Keratinocyte (primary cell): ENCODE measurements at regions not wholly inside any gene's neighbourhood (a gene's known extent, or its start where the extent isn't known, plus 50 kb on each side); places are given as distances from the start of the nearest gene placed in this dataset.

Experiments
- DNase-seq: peaks from one replicate; pipeline ENCODE4 v3.0.0-alpha.2; 2011; ENCODE audit warnings: low read depth, missing footprints, low spot score
- FAIRE-seq: peaks from 2 replicates; lab custom pipeline; 2011; peaks lifted over from hg19 to GRCh38; lab: Jason Lieb, UNC
- H2AFZ ChIP-seq: 2 replicates; pipeline ENCODE4 v1.6.0; 2012; ENCODE audit warnings: low read length, control low read depth, inconsistent platforms; ENCODE audit not compliant: control insufficient read depth
- H3K27ac ChIP-seq: 2 replicates; pipeline ENCODE4 v1.5.1; 2011; ENCODE audit warnings: low read length; ENCODE audit not compliant: control insufficient read depth, insufficient read depth
- H3K27me3 ChIP-seq: 3 replicates; pipeline ENCODE4 v1.6.0; 2011; ENCODE audit warnings: low read length; ENCODE audit not compliant: control insufficient read depth, insufficient read depth; ENCODE audit errors: extremely low read depth
- H3K36me3 ChIP-seq, 2 experiments: 2 replicates in 1 of 2; 3 replicates in 1 of 2; pipeline ENCODE4 v1.5.1; 2011; ENCODE audit warnings: low read length in 2 of 2, mild to moderate bottlenecking in 1 of 2; ENCODE audit not compliant: control insufficient read depth in 2 of 2, insufficient read depth in 2 of 2; ENCODE audit errors: extremely low read depth in 1 of 2
- H3K4me1 ChIP-seq: 3 replicates; pipeline ENCODE4 v1.5.1; 2011; ENCODE audit warnings: low read length; ENCODE audit not compliant: control insufficient read depth, insufficient read depth; ENCODE audit errors: extremely low read depth
- H3K4me2 ChIP-seq: 3 replicates; pipeline ENCODE4 v1.6.0; 2011; ENCODE audit warnings: low read depth, low read length; ENCODE audit not compliant: control insufficient read depth, insufficient read depth; ENCODE audit errors: extremely low read depth
- H3K4me3 ChIP-seq, 3 experiments: fragments of 200-600 bp in 1 of 3; sonication (generic) in 1 of 3; 2 replicates in 2 of 3; 3 replicates in 1 of 3; pipeline ENCODE4 v1.5.1; 2011 to 2016; ENCODE audit warnings: low read length in 3 of 3, mild to moderate bottlenecking in 3 of 3, control low read depth in 2 of 3, inconsistent platforms in 1 of 3, low read depth in 1 of 3, mixed read lengths in 1 of 3, mixed run types in 1 of 3, moderate library complexity in 1 of 3; ENCODE audit not compliant: control insufficient read depth in 2 of 3, insufficient read depth in 2 of 3; ENCODE audit errors: extremely low read depth in 1 of 3
- H3K79me2 ChIP-seq: 2 replicates; pipeline ENCODE4 v1.6.0; 2012; ENCODE audit warnings: low read length; ENCODE audit not compliant: control insufficient read depth, insufficient read depth
- H3K9ac ChIP-seq: 3 replicates; pipeline ENCODE4 v1.6.0; 2011; ENCODE audit warnings: low read length; ENCODE audit not compliant: control insufficient read depth, insufficient read depth; ENCODE audit errors: extremely low read depth
- H3K9me1 ChIP-seq: 3 replicates; pipeline ENCODE4 v1.6.0; 2011; ENCODE audit warnings: low read length; ENCODE audit not compliant: control insufficient read depth, insufficient read depth; ENCODE audit errors: extremely low read depth
- H3K9me3 ChIP-seq: 2 replicates; pipeline ENCODE4 v1.5.1; 2012; ENCODE audit warnings: low read depth, low read length; ENCODE audit not compliant: control insufficient read depth
- H4K20me1 ChIP-seq: 3 replicates; pipeline ENCODE4 v1.6.0; 2011; ENCODE audit warnings: low read length; ENCODE audit not compliant: control insufficient read depth, insufficient read depth; ENCODE audit errors: extremely low read depth
- EZH2 ChIP-seq: IDR thresholded peaks from one replicate; pipeline ENCODE4 v1.6.1; 2012; ENCODE audit warnings: inconsistent platforms, mild to moderate bottlenecking, low read length, moderate library complexity
- dilution Hi-C: fragments of 300-500 bp; cut with MboI; formaldehyde crosslinking; loops from one replicate; pipeline ENCODE4 v1.7.0; 2020; ENCODE audit warnings: low sequenced_read_pairs; ENCODE audit not compliant: extremely low pct_ligation_motif_present
- TF ChIP-seq, protein P1 (sequence below), 3 experiments: IDR thresholded peaks in 1 of 3; conservative IDR thresholded peaks in 1 of 3; optimal IDR thresholded peaks in 1 of 3; 2 replicates in 2 of 3; 3 replicates in 1 of 3; pipeline versions ENCODE3 to v1.5.1; 2011; ENCODE audit warnings: low read length in 3 of 3, mild to moderate bottlenecking in 3 of 3, moderate library complexity in 2 of 3, control low read depth in 1 of 3, inconsistent platforms in 1 of 3; ENCODE audit not compliant: insufficient read depth in 2 of 3; ENCODE audit errors: extremely low read depth in 1 of 3

DNA sequence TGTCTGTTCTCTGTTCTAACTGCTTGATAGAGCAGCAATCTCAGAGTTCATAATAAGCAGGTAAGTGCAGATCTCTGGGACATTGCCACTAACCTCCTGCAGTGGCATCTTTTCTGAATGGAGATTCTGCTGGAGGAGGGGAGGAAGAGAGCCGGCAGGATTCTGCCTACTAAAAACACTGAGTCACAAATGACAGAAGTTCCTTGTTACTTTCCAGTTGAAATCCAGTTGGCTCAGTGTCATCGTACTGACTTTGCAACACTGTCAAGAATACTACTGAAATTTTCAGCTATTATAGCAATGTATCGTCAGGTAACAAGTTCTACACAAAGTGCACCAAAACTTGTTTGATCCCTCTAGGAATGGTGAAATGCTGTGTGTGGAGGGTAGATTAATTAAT lies 79.6 kb upstream of the ST6GAL2 start:
- no peaks in the 10 kb centered on the region for H3K36me3 ChIP-seq
- H2AFZ ChIP-seq, result no peak overlapping the region
- DNase-seq, result no peak

DNA sequence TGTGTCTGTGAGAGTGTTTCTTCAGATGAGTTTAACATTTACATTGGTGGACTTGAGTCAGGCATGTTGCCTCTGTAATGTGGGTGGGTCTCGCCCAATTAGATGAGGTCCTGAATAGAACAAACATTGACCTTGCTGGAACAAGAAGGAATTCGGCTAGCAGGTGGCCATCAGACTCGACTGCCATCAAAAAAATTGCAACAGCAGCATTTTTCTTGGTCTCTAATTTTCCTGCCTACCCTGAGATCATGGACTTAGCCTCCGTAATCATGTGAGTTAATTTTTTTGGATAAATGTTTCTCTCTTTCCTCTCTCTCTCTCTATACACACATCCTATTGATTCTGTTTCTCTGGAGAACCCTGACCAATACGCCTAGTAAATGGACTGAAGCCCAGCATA lies 83.8 kb upstream of the ST6GAL2 start:
- H3K4me1 ChIP-seq, result no peaks in the 10 kb centered on the region
- H3K4me3 ChIP-seq, result no peak overlapping the region
- no peak for DNase-seq
- no peaks in the 10 kb centered on the region for H3K36me3 ChIP-seq
- no peaks in the 10 kb centered on the region for H3K79me2 ChIP-seq
- no peak overlapping the region for H3K27ac ChIP-seq
- H4K20me1 ChIP-seq, result no peaks in the 10 kb centered on the region
- H3K9me1 ChIP-seq, result no peaks in the 10 kb centered on the region
- H3K4me2 ChIP-seq, result no peak overlapping the region
- no peak overlapping the region for H2AFZ ChIP-seq
- H3K27me3 ChIP-seq, result no peaks in the 10 kb centered on the region
- H3K9ac ChIP-seq, result no peak overlapping the region
- TF ChIP-seq, protein P1, sequence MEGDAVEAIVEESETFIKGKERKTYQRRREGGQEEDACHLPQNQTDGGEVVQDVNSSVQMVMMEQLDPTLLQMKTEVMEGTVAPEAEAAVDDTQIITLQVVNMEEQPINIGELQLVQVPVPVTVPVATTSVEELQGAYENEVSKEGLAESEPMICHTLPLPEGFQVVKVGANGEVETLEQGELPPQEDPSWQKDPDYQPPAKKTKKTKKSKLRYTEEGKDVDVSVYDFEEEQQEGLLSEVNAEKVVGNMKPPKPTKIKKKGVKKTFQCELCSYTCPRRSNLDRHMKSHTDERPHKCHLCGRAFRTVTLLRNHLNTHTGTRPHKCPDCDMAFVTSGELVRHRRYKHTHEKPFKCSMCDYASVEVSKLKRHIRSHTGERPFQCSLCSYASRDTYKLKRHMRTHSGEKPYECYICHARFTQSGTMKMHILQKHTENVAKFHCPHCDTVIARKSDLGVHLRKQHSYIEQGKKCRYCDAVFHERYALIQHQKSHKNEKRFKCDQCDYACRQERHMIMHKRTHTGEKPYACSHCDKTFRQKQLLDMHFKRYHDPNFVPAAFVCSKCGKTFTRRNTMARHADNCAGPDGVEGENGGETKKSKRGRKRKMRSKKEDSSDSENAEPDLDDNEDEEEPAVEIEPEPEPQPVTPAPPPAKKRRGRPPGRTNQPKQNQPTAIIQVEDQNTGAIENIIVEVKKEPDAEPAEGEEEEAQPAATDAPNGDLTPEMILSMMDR (optimal IDR thresholded peaks at IDR 0.05 in 1 of 3, IDR thresholded peaks at IDR 0.05 in 1 of 3, conservative IDR thresholded peaks at IDR 0.05 in 1 of 3; ENCODE audit: extremely low read depth in 1 of 3, insufficient read depth in 2 of 3, low read length in 3 of 3), result no peak
- no peak for TF ChIP-seq EZH2
- dilution Hi-C loops, result no loop called here
- no peak for FAIRE-seq
- H3K9me3 ChIP-seq, result no peaks in the 10 kb centered on the region

More for the DNA sequence above, 79.6 kb upstream of the ST6GAL2 start:
- H3K9me3 ChIP-seq, result no peaks in the 10 kb centered on the region
- H3K27ac ChIP-seq, result no peak overlapping the region
- H3K9me1 ChIP-seq, result no peaks in the 10 kb centered on the region
- dilution Hi-C loops, result no loop called here
- no peak overlapping the region for H3K9ac ChIP-seq
- FAIRE-seq, result no peak
- no peak overlapping the region for H3K4me3 ChIP-seq
- H3K4me1 ChIP-seq, result no peaks in the 10 kb centered on the region
- TF ChIP-seq, protein P1 (optimal IDR thresholded peaks at IDR 0.05 in 1 of 3, IDR thresholded peaks at IDR 0.05 in 1 of 3, conservative IDR thresholded peaks at IDR 0.05 in 1 of 3; ENCODE audit: extremely low read depth in 1 of 3, insufficient read depth in 2 of 3, low read length in 3 of 3), result no peak
- no peaks in the 10 kb centered on the region for H4K20me1 ChIP-seq
- H3K4me2 ChIP-seq, result no peak overlapping the region
- no peaks in the 10 kb centered on the region for H3K79me2 ChIP-seq
- H3K27me3 ChIP-seq, result no peaks in the 10 kb centered on the region
